ENCODE measurements at regions not wholly inside any gene's neighbourhood (a gene's known extent, or its start where the extent isn't known, plus 50 kb on each side); places are given as distances from the start of the nearest gene placed in this dataset.

- H3K23me2 ChIP-seq (ENCODE audit: insufficient read length, low read depth, low read length, poor library complexity, severe bottlenecking), result no peaks in the 10 kb centered on the region
- no peak for TF ChIP-seq CTCF (conservative IDR thresholded peaks at IDR 0.05)
- WGBS (ENCODE audit: extremely low coverage, insufficient read length, low lambda C conversion rate), result no CpG with 5 or more reads among the region's 4 CpGs
- H3K56ac ChIP-seq (ENCODE audit: insufficient read length, low read depth, low read length), result no peak overlapping the region
- no peak overlapping the region for H4K8ac ChIP-seq (replicated peaks; ENCODE audit: insufficient read length, low read depth, low read length)
- H3K4ac ChIP-seq (ENCODE audit: low read depth, low read length), result no peak overlapping the region
- peaks cover 0 to 3% of the 10 kb centered on the region in 2 experiments; a peak in 2 of 5 replicates for H3K9me3 Mint-ChIP-seq
- no peak overlapping the region for H3K9ac ChIP-seq (ENCODE audit: extremely low read depth, insufficient read length, low read length)
- no peak overlapping the region for H3K4me3 Mint-ChIP-seq
- H3K18ac ChIP-seq (ENCODE audit: insufficient read length, low read depth, low read length), result no peak overlapping the region
- H3K79me1 ChIP-seq (ENCODE audit: insufficient read depth, low read depth, low read length, poor library complexity, severe bottlenecking), result no peaks in the 10 kb centered on the region
- no peak overlapping the region for H2BK120ac ChIP-seq (ENCODE audit: low read depth, low read length, poor library complexity, severe bottlenecking)
- H3K27me3 ChIP-seq (ENCODE audit: insufficient read depth, low read length), result no peaks in the 10 kb centered on the region
- H3K36me3 Mint-ChIP-seq (ENCODE audit: insufficient read depth in 1 of 3, low read depth in 3 of 3), result 0 out of 7 replicates have a peak, but pooled peaks cover 0 to 1% (median 0%) of the 10 kb centered on the region in 3 experiments
- H3T11ph ChIP-seq (ENCODE audit: low read length), result no peak overlapping the region
- DNase-seq, result no peak
- H3K27me3 Mint-ChIP-seq (ENCODE audit: low read depth), result no peaks in the 10 kb centered on the region
- no peak overlapping the region for H3K14ac ChIP-seq (ENCODE audit: insufficient read depth, low read length)
- no peaks in the 10 kb centered on the region for H4K20me1 ChIP-seq (ENCODE audit: control insufficient read depth, insufficient read depth, insufficient read length)
- H3K27ac Mint-ChIP-seq, result no peak overlapping the region
- no peak overlapping the region for H2AFZ ChIP-seq (ENCODE audit: low read length)
- H3K4me2 ChIP-seq (ENCODE audit: insufficient read depth, insufficient read length, low read length), result no peak overlapping the region
- no peak overlapping the region for H2BK15ac ChIP-seq (ENCODE audit: low read depth, low read length)
- no peak overlapping the region for H4K91ac ChIP-seq (ENCODE audit: insufficient read length, low read depth, low read length)
- H4K5ac ChIP-seq (ENCODE audit: insufficient read length, low read depth, low read length), result no peak overlapping the region
- H2BK5ac ChIP-seq (ENCODE audit: insufficient read length, low read length), result no peak overlapping the region
- H3K4me1 Mint-ChIP-seq, result peaks cover 0 to 2% of the 10 kb centered on the region in 2 experiments; a peak in 1 of 4 replicates
- no peak overlapping the region for H3K27ac ChIP-seq (ENCODE audit: insufficient read length, low read depth, low read length)
- no peaks in the 10 kb centered on the region for H3K4me1 ChIP-seq (ENCODE audit: insufficient read depth, low read length)
- H3K23ac ChIP-seq (ENCODE audit: insufficient read length, low read depth, low read length), result no peak overlapping the region
- no peaks in the 10 kb centered on the region for H3K79me2 ChIP-seq (ENCODE audit: insufficient read depth, low read length)
- no peak overlapping the region for H2BK12ac ChIP-seq (ENCODE audit: insufficient read length, low read depth, low read length)
- no peak overlapping the region for H2AK5ac ChIP-seq (ENCODE audit: insufficient read length, low read length)
- H3K9me3 ChIP-seq (ENCODE audit: control insufficient read depth, low read depth, low read length), result no peaks in the 10 kb centered on the region
- H2BK20ac ChIP-seq (ENCODE audit: low read depth, low read length, poor library complexity, severe bottlenecking), result no peak overlapping the region
These were observed 1270.8 kb downstream of the ROBO1 start for GRCh38 chr3:78497021-78497420.
